ENCODE measurements at regions not wholly inside any gene's neighbourhood (a gene's known extent, or its start where the extent isn't known, plus 50 kb on each side); places are given as distances from the start of the nearest gene placed in this dataset.

DNA sequence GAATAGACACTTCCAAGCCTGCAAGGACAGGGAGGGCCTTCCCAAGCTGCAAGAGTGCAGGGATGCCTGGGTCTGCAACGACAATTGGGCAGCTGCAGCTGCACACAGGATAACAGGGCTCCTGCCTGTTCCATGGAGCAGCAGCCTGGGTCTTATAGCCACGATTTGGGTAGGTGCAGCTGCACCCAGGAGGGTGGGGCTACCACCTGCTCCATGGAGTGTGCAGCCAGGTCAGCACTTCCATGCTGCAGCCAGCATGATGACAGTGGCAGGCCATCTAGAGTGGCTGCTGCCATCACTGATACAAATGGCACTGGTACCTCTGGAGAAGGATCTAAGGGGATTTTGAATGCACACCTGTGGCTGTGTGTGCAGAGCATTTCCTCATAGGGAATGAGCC lies 528.5 kb downstream of the DSC3 start:
- TF ChIP-seq, protein P1, sequence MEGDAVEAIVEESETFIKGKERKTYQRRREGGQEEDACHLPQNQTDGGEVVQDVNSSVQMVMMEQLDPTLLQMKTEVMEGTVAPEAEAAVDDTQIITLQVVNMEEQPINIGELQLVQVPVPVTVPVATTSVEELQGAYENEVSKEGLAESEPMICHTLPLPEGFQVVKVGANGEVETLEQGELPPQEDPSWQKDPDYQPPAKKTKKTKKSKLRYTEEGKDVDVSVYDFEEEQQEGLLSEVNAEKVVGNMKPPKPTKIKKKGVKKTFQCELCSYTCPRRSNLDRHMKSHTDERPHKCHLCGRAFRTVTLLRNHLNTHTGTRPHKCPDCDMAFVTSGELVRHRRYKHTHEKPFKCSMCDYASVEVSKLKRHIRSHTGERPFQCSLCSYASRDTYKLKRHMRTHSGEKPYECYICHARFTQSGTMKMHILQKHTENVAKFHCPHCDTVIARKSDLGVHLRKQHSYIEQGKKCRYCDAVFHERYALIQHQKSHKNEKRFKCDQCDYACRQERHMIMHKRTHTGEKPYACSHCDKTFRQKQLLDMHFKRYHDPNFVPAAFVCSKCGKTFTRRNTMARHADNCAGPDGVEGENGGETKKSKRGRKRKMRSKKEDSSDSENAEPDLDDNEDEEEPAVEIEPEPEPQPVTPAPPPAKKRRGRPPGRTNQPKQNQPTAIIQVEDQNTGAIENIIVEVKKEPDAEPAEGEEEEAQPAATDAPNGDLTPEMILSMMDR (IDR thresholded peaks at IDR 0.05), result no peak
- no peak for TF ChIP-seq POLR2A (IDR thresholded peaks at IDR 0.05)
- no peak for TF ChIP-seq POLR2AphosphoS5 (IDR thresholded peaks at IDR 0.05)
